GM18870 (cell line): ENCODE measurements at regions not wholly inside any gene's neighbourhood (a gene's known extent, or its start where the extent isn't known, plus 50 kb on each side); places are given as distances from the start of the nearest gene placed in this dataset.

ENCODE experiments used
- ATAC-seq: cut with Tn5 transposase; IDR thresholded peaks from one replicate; pipeline ENCODE4 v1.9.1; 2021; ENCODE audit warnings: moderate library complexity; ENCODE audit not compliant: unreplicated experiment

DNA sequence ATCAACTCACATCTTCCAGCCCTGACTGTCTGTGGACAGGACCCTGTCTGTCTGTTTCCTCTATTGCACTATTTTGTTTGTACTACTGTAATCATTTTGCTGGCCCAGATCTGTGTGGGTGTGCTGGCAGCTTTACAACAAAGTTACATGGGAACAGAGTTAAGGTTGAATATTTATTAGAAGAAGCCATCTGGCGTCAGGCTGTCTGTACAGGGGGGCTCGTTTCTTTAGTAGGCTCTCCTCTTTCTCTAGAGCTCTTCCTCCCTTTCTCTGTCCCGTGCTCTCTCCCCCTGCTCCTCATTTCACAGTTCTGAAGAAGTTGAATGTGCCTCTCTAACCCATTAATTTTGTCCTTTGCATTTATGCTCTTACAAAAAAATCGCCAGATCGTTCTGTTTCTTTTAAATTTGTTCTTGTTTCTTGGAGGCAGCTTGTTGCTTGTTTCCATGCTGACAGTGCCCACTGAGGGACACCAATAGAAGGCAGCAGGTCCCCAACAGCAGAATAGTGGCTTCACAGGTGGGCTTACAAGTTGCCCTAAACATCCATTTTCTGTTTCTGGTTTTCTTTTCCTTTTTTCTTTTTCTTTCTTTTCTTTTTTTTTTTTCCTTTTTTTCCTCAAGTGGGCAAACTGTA, 315.2 kb upstream of the ZEB2 start:
- ATAC-seq = no peak

DNA sequence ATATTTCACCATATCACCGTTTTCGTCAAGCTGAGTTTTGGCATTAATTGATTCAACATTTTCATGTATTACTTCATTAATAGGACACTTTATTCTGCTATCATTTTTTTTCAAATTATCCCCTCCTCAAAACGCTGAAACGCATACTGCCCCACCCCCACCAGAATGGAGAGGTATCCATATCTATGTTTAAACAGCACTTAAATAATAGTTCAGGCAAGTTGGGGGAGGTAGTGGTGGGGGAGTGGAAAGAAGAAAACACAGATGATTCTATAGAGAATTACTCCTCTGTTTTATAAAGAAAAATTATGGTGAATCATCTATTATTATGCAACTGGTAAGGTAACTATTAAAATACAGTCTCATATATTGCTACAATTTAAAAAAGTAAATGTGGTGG, 314.4 kb upstream of the ZEB2 start:
- ATAC-seq = no peak

DNA sequence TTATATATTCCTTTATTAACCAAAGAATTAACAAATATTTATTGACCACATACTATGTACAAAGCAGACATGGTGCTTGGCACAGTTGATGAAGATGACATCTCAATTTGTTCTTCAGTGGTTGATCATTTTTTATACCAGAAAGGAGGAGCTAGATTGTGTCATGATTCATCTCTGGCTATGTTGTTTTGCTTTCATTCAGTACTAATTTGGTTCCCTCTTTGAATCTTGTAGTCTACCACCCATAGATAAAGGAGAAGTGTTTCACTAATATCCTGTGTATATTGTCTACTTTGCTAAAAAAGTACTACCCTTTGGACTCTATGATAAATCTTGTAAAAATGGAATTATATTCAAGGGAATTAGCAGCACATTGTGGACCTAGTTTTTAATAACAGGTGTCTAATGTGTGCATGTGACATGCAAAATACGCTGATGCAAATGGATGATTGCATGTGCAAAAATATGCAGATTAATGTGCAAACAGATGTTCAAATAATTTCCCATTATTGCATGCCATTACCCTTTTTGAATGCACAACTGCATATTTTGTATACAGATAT, 313.2 kb upstream of the ZEB2 start:
- no peak for ATAC-seq

DNA sequence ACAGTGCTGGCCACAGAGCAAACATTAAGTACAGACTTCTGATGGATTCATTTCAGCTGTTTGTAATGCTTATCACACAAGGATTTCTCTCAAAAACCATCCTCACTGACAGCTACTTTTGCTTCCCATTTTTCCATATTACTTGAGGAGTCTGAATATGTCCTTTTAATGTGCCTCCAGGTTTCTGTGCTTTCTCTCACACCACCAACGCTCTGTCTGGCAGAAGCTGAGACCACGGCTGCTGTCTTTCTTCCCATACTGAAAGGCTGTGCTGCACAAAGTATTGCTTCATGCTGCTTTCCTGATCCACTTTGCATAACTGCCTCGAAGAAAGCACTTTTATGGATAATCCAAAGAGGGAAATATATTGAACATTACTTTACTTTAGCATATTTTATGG, 312.1 kb upstream of the ZEB2 start:
- no peak for ATAC-seq

DNA sequence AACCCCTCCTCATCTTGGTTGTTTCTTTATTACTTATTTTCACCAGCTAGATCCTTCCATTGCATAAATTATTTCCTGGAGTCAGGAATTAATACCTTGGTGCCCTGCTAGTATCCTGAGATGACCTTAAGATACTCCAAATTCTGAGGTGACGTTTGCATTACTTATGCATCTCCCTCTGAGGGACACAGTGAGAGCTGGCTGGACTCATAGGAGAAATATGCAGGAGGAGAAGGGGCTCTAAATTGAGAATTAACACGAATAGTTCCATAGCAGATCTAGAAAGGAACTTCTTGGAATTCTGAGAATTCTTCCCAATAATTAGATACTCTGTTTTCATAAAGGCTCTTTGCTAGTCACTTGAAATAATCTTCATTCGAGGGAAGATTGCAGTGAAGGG, 310.6 kb upstream of the ZEB2 start:
- ATAC-seq = no peak

DNA sequence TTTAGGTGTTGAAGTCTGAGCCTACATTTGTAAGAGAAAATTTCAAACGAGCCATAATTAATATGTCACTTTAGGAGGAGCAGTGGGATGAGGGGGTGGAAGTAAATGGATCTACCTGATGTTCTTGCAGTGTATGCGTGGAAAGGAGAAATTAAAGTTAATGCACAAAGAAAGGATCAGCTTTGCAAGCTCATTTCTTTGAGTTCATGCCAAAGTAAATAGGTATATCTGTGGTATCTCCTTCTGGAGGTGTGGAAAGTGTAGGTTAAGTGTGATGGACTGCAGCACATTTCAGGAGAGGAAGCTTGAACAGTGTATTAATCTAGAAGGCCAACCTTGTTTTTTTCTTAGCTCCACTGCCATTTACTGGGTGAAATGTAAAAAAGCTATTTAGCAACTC, 307.5 kb upstream of the ZEB2 start:
- ATAC-seq = no peak

DNA sequence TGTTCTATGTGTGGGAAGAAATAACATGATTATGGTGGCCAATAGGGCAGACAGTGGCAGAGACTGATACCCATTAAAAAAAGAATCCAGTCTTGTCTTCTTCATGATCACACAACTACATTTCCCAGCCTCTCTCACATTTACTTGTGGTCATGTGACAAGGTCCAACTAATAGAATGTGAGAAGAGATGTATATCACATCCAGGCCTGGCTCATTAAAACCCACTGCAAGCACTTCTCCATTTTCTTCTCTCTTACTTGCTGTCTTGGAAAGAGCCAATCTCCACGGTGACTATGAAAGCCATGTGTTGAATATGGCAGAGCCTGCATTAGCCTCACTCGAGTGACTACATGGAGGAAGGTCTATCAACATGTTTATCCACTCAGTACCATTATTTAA, 306.2 kb upstream of the ZEB2 start:
- no peak for ATAC-seq

DNA sequence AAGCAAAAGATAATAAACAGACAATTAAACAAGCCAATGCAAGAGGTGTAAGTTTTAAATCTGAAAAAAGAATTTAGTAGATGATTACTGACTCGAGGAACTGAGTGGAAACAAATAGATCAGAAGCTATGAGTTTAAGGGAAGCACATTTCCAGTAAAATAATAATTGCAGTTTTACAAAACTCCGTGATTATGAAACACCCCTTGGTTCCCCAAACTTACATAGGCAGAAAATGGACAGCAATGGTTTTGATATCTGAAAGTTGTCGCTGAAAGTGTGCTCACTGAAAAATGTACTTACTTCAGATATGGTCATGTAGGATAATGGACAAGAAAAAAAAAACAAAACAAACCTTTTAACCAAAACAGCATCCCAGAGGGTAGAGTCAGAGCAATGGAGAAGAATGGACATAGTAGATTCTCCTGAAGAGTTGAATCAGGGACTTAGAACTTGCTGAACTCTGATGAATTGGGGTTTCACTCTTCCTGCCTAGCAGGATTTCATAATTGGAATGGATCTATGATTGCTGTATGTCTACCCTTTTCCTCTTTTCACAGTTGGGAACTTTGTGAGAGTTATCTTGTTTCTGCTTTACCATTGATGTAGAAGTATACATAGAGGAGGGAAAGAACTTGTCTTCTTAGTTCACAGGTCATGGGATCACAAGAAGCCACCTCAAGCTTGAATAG, 305.6 kb upstream of the ZEB2 start:
- ATAC-seq = no peak

DNA sequence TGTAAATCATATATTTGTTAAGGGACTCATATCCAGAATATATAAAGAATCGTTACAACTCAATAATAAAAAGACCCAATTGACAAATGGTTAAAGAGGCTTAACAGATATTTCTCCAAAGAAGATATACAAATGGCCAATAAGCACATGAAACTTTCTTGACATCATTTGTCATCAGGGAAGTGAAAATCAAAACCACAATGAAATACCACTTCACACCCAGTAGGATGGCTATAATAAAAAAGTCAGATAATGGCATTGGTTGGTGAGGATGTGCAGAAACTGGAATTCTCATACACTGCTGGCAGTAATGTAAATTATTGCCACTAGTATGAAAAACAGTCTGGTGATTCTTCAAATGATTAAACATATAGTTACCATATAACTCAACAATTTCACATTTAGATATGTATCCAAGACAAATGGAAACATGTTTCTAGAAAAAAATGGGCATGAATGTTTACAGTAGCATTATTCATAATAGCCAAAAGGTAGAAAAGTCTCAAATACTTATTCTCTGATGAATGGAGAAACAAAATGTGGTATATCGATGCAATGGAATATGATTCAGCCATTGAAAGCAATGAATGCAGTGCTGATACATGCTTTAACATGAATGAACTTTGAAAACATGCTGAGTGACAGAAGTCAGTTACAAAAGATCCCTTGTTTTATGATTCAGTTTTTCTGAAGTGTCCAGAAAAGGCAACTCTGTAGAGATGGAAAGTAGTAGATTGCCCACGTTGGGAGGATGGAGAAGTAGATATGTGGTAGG, 304.6 kb upstream of the ZEB2 start:
- ATAC-seq = no peak

DNA sequence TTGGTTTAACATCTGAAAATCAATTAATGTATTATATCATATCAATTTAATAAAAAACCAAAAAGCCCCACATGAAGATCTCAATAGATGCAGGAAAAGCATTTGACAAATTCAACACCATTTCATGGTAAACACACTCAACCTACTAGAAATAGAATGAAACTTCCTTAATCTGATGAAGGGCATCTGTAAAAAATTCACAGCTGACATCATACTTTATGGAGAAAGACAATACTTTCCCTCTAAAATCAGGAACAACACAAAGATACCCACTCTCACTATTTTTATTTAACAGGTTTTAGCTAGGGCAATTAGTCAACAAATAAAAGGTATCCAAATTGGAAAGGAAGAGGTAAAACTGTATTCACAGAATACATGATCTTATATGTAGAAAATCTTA, 303.0 kb upstream of the ZEB2 start:
- ATAC-seq = no peak

DNA sequence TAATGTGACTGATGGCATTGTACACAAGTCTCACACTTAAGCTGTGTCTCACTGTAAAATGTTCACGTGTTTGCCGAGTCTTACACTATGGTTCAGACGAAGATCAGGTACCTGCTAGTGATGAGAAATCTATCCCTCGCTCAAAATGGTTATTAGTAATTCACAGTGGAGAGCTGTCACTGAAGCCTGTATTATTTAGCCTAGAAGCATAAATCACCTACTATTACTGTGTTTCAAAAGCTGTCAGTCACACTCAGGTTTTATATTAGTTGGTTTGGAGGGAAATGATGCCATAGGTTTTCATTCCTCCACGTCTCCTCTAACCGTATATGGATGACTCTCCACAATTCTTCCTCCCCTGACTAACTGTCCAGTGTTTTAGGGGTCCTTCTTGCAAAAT, 292.4 kb upstream of the ZEB2 start:
- ATAC-seq = no peak

DNA sequence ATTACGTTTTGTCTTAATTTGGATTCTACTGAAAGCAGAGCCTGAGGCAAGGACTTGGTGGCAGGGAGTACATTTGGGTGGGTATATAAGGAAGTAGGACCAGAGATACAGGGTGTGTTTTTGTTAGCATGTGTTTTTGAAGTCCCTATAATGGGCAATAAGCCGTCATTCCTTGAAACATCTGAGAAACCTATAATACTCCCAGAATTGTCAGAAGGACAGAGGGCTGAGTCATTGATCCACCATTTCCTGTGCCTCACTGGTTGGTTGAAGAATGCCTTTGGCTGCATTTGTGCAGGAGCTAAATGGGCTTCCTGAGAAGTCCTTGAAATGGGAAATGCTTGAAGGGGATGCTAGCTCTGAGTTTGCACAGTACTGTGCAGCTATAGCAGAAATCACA, 281.8 kb upstream of the ZEB2 start:
- ATAC-seq = no peak

DNA sequence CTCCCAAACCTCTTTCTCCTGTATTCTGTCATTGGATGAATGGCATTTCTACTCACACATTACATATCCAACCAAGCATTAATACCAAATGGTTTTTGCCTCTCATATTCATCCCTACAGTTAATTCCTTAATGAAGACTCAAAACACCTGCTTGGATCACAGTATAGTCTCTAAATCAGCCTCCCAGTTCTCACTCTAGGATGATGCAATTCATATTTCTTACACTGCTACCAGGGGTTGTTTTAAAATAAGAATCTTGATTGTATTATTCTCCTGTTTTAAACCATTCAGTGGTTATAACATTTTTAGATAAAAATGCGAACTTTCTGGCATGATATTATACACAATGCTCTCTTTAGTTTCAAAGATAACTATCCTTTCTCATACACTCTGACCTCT, 281.4 kb upstream of the ZEB2 start:
- no peak for ATAC-seq

DNA sequence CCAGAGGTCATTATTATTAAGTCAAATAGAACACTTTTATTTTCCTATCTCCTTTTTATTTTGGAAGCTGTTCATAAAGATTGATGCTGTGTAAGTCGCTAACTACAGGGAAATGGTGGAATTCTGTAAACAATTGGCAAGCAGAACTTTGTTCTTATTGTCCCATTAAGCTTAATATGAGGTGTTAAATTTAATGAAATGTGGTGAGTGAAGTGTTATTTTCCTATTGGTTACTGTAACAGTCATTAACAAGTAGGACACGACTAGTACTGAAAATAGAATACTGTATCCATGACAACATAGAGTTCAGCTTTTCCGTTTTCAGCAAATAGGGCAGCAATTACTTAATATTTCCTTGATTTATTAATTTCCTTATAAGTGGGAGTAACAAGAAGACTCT, 279.1 kb upstream of the ZEB2 start:
- ATAC-seq = no peak

DNA sequence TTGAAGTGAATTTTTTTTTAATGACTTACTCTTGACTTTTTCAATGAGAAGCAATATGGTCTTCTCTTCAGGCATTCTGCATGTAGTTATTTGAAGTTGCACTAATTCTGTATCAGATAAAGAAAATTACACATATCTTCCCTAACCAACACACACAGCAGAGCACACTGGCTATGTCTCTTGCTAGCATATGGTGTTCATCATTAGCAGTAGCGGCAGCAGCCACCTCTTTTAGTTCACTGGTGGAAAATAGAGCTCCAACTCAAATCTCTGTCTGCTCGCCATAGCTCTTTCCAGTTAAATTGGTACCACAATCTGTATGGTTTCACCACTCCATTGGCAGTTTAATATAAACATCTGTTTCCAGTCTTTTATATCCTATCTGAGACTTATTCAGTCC, 278.1 kb upstream of the ZEB2 start:
- no peak for ATAC-seq

DNA sequence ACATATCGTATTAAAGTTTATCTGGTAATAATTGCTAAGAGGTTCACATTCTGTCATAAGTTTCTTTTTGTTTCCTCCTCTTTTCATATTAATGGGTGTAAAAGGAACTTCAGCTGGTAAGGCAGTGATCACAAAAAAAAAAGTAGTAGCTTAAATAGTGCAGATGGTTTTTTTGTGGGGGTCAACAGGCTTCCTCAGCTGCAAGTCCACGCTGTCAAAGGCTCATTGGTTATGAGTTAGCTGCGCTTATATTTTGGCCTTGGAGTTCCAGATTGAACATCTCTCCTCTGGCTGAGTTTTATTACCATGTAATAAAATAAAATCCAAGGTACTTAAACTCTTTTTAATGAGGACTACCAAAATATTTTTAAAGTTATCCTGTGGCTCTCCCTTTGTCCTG, 277.0 kb upstream of the ZEB2 start:
- no peak for ATAC-seq

DNA sequence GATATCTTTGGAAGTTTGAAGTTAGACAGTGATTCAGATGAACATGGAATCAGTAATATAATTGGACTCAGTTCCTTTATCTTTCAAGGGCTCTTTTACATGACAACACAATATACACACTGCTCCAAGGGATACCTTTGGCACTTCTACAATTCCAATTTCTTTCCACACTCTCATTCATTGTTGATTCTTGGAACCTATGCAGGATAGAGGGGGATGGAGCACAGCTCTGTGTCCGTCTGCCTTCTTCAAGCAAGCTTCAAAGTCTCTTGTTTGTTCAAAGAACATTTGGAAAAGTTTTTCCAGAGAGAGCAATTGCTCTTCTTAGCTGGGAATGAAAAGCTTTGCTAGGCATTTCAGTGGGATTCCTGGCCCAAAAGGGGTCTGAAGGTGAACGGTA, 276.2 kb upstream of the ZEB2 start:
- ATAC-seq = no peak

DNA sequence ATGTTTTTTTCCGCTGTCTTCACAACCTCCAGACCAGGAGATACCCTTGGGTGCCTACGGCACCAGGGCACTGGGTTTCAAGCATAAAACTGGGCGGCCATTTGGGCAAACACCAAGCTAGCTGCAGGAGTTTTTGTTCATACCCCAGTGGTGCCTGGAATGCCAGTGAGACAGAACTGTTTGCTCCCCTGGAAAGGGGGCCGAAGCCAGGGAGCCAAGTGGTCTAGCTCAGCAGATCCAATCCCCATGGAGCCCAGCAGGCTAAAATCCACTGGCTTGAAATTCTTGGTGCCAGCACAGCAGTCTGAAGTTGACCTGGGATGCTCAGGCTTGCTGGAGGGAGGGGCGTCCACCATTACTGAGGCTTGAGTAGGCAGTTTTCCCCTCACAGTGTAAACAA, 265.3 kb upstream of the ZEB2 start:
- ATAC-seq = no peak

DNA sequence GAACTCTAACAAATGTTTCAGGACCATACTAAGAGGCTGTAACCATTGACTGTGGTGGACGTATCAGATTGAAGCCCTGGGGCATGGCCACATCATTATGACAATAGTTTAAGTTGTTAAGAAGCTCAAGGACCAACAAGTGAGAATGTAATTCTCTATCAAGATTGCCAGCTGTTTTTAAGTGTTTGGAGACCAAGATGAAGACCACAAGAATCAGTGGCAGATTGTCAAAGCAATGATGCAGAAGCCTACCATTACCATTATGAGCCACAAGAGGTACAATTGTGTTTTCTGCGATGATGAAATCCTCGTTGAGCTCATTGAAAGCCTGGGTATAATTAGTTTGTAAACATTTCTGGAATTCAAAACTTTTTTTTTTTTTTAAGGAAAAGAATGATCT, 261.1 kb upstream of the ZEB2 start:
- no peak for ATAC-seq

DNA sequence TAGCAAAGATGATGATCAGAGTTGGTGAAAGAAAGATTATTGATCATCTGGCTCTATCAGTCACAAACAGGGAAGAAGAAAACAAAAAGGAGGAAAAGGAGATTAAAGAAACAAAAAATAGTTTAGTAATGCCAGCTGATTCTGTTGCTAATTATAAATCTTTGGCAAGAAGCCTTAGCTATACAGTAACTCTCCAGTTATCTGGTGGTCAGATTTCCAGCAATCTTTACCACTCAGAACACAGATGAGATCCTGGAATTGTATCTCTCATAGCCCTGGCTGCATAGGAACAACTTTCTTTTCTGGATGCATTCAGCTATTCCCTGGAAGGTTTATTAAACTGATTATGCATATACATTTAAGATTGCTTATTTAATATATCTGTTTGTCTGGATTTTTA, 256.8 kb upstream of the ZEB2 start:
- ATAC-seq = no peak

DNA sequence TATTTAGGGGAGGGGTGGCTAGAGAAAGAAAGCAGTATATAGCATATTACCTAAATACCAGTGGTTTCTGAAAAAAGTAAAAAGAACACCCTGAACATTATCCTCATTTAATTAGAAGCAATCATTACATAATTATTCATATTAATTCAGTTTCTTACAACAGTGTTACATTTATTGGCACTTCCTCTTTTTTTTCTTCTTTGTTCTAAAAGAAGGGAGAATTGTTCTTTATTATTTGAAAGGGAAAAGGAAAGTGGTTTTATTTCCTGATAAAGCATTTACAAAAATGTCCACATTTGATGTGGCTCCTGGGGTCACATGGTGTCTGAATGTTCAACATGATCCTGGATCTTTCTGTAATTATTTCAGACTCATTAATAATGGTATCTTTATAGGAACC, 254.9 kb upstream of the ZEB2 start:
- no peak for ATAC-seq

DNA sequence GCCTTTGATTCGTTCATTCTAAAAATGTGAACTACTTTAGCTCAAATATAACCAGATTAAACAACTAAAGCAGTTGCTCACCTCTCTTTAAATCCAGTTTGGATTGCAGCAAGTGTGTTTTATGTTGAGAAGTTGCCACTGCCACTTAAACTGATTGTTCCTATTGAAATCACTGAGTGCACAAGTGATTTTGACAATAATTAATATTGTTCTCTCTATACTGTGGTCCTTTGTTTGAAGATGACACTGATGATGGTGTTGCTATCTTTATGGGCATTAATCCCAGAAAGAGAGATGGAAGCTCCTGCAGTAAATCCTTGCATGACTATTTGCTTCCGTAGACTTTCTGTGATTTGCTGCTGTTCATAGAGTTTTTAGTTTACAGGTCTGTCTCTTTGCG, 251.4 kb upstream of the ZEB2 start:
- ATAC-seq = no peak
